ENCODE measurements at regions not wholly inside any gene's neighbourhood (a gene's known extent, or its start where the extent isn't known, plus 50 kb on each side); places are given as distances from the start of the nearest gene placed in this dataset.

DNA sequence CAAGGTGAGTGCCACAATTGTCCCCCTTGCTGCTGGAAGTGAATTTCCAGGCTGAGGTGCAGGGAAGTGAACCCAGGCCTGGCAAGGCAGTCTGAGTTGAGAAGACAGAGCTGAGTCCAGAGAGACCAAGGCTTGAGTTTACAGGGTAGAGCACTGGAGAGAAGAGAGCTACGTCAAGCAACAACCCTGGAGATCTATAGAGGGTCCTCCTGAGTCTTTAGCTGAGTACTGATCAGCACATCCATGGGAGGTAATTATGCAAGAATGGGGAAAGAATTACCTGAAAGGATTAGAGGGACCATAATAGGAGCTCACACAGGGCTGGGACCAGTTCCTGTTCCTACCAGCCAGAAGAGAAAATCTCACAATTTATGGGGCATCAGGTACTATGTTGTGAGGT is 190.7 kb downstream of the NEDD1 start:
- Histone ChIP-seq H3K4me3 (ENCODE audit: low read length in 2 of 2) (no peak overlapping the region), H3K4me1 (ENCODE audit: insufficient read depth, low read length) (no peaks in the 10 kb centered on the region), H3K27me3 (ENCODE audit: insufficient read depth, low read length) (no peaks in the 10 kb centered on the region), H3K9me3 (ENCODE audit: control insufficient read depth in 1 of 2, low read length in 2 of 2) (no peaks in the 10 kb centered on the region), H3K36me3 (ENCODE audit: insufficient read depth, low read length) (no peaks in the 10 kb centered on the region), H3K27ac (ENCODE audit: low read depth, low read length) (no peak overlapping the region)
- no peak overlapping the region for H3K27ac Mint-ChIP-seq
- no peaks in the 10 kb centered on the region for H3K4me1 Mint-ChIP-seq
- no peak for DNase-seq
- intact Hi-C loops (cut with micrococcal nuclease), result no loop called here
- POLR2A ChIA-PET (ENCODE audit: partially characterized antibody), result no interaction called here
- CTCF ChIA-PET (ENCODE audit: partially characterized antibody), result no interaction called here
- no peak overlapping the region for H3K4me3 Mint-ChIP-seq
- peaks cover 2 to 16% (median 8%) of the 10 kb centered on the region in 8 donors for H3K9me3 Mint-ChIP-seq
- H3K27me3 Mint-ChIP-seq, result peaks cover 2 to 5% of the 10 kb centered on the region in 2 donors
- H3K36me3 Mint-ChIP-seq, result no peaks in the 10 kb centered on the region

GRCh38 chr12:97109441-97109840 is 202.4 kb downstream of the NEDD1 start:
- H3K27me3 ChIP-seq (ENCODE audit: insufficient read depth, low read length), result no peaks in the 10 kb centered on the region
- no peaks in the 10 kb centered on the region for H3K36me3 ChIP-seq (ENCODE audit: insufficient read depth, low read length)
- no peak overlapping the region for H3K4me3 ChIP-seq (ENCODE audit: low read length in 2 of 2)
- H3K4me3 Mint-ChIP-seq, result no peak overlapping the region
- no peaks in the 10 kb centered on the region for H3K9me3 ChIP-seq (ENCODE audit: control insufficient read depth in 1 of 2, low read length in 2 of 2)
- no peaks in the 10 kb centered on the region for H3K4me1 ChIP-seq (ENCODE audit: insufficient read depth, low read length)
- H3K36me3 Mint-ChIP-seq, result no peaks in the 10 kb centered on the region
- POLR2A ChIA-PET (ENCODE audit: partially characterized antibody), result no interaction called here
- no peak for DNase-seq
- no peak overlapping the region for H3K27ac Mint-ChIP-seq
- CTCF ChIA-PET (ENCODE audit: partially characterized antibody), result no interaction called here
- H3K4me1 Mint-ChIP-seq, result no peaks in the 10 kb centered on the region
- no peak overlapping the region for H3K27ac ChIP-seq (ENCODE audit: low read depth, low read length)
- peaks cover 3 to 21% (median 15%) of the 10 kb centered on the region in 8 donors for H3K9me3 Mint-ChIP-seq
- peaks cover 2 to 4% of the 10 kb centered on the region in 2 donors for H3K27me3 Mint-ChIP-seq
- intact Hi-C loops (cut with micrococcal nuclease), result no loop called here

- DNase-seq, result no peak
- H3K4me3 ChIP-seq (ENCODE audit: low read length in 2 of 2), result no peak overlapping the region
- no peak overlapping the region for H3K27ac ChIP-seq (ENCODE audit: low read depth, low read length)
- ChIA-PET CTCF (ENCODE audit: partially characterized antibody) (no interaction called here), POLR2A (ENCODE audit: partially characterized antibody) (no interaction called here)
- no peaks in the 10 kb centered on the region for H3K36me3 Mint-ChIP-seq
- H3K36me3 ChIP-seq (ENCODE audit: insufficient read depth, low read length), result no peaks in the 10 kb centered on the region
- no peaks in the 10 kb centered on the region for H3K4me1 ChIP-seq (ENCODE audit: insufficient read depth, low read length)
- H3K4me1 Mint-ChIP-seq, result no peaks in the 10 kb centered on the region
- peaks cover 3 to 10% (median 7%) of the 10 kb centered on the region in 8 donors for H3K9me3 Mint-ChIP-seq
- H3K27me3 Mint-ChIP-seq, result peaks cover 2 to 5% of the 10 kb centered on the region in 2 donors
- no peak overlapping the region for H3K4me3 Mint-ChIP-seq
- no peak overlapping the region for H3K27ac Mint-ChIP-seq
- H3K27me3 ChIP-seq (ENCODE audit: insufficient read depth, low read length), result no peaks in the 10 kb centered on the region
- intact Hi-C loops (cut with micrococcal nuclease), result no loop called here
- no peaks in the 10 kb centered on the region for H3K9me3 ChIP-seq (ENCODE audit: control insufficient read depth in 1 of 2, low read length in 2 of 2)
These were observed 205.1 kb downstream of the NEDD1 start for GRCh38 chr12:97112136-97112535.

- no peaks in the 10 kb centered on the region for H3K36me3 Mint-ChIP-seq
These were observed 211.8 kb downstream of the NEDD1 start for GRCh38 chr12:97118796-97119375.

GRCh38 chr12:97127061-97127460 is 220.0 kb downstream of the NEDD1 start:
- CTCF ChIA-PET (ENCODE audit: partially characterized antibody), result no interaction called here
- H3K4me3 Mint-ChIP-seq, result no peak overlapping the region
- POLR2A ChIA-PET (ENCODE audit: partially characterized antibody), result no interaction called here
- intact Hi-C loops (cut with micrococcal nuclease), result no loop called here
- H3K9me3 ChIP-seq (ENCODE audit: control insufficient read depth in 1 of 2, low read length in 2 of 2), result no peaks in the 10 kb centered on the region
- DNase-seq, result no peak
- H3K9me3 Mint-ChIP-seq, result peaks cover 0 to 3% (median under 1%) of the 10 kb centered on the region in 8 donors
- no peaks in the 10 kb centered on the region for H3K36me3 Mint-ChIP-seq
- H3K4me1 Mint-ChIP-seq, result no peaks in the 10 kb centered on the region
- peaks cover 4 to 9% of the 10 kb centered on the region in 2 donors for H3K27me3 Mint-ChIP-seq
- H3K36me3 ChIP-seq (ENCODE audit: insufficient read depth, low read length), result no peaks in the 10 kb centered on the region
- no peak overlapping the region for H3K27ac ChIP-seq (ENCODE audit: low read depth, low read length)
- H3K4me3 ChIP-seq (ENCODE audit: low read length in 2 of 2), result no peak overlapping the region
- no peaks in the 10 kb centered on the region for H3K4me1 ChIP-seq (ENCODE audit: insufficient read depth, low read length)
- no peaks in the 10 kb centered on the region for H3K27me3 ChIP-seq (ENCODE audit: insufficient read depth, low read length)
- no peak overlapping the region for H3K27ac Mint-ChIP-seq

More at GRCh38 chr12:97118796-97119375, 211.8 kb downstream of the NEDD1 start:
- Mint-ChIP-seq H3K9me3 (peaks cover 0 to 5% (median 0%) of the 10 kb centered on the region in 8 donors), H3K4me3 (no peak overlapping the region), H3K27ac (no peak overlapping the region), H3K4me1 (no peaks in the 10 kb centered on the region), H3K27me3 (peaks cover 3% of the 10 kb centered on the region in 2 donors)
- no peak overlapping the region for H3K4me3 ChIP-seq (ENCODE audit: low read length in 2 of 2)
- intact Hi-C loops (cut with micrococcal nuclease), result no loop called here
- no peaks in the 10 kb centered on the region for H3K27me3 ChIP-seq (ENCODE audit: insufficient read depth, low read length)
- ChIA-PET POLR2A (ENCODE audit: partially characterized antibody) (no interaction called here), CTCF (ENCODE audit: partially characterized antibody) (no interaction called here)
- no peak overlapping the region for H3K27ac ChIP-seq (ENCODE audit: low read depth, low read length)
- no peaks in the 10 kb centered on the region for H3K4me1 ChIP-seq (ENCODE audit: insufficient read depth, low read length)
- no peaks in the 10 kb centered on the region for H3K9me3 ChIP-seq (ENCODE audit: control insufficient read depth in 1 of 2, low read length in 2 of 2)
- H3K36me3 ChIP-seq (ENCODE audit: insufficient read depth, low read length), result no peaks in the 10 kb centered on the region
- no peak for DNase-seq

DNA sequence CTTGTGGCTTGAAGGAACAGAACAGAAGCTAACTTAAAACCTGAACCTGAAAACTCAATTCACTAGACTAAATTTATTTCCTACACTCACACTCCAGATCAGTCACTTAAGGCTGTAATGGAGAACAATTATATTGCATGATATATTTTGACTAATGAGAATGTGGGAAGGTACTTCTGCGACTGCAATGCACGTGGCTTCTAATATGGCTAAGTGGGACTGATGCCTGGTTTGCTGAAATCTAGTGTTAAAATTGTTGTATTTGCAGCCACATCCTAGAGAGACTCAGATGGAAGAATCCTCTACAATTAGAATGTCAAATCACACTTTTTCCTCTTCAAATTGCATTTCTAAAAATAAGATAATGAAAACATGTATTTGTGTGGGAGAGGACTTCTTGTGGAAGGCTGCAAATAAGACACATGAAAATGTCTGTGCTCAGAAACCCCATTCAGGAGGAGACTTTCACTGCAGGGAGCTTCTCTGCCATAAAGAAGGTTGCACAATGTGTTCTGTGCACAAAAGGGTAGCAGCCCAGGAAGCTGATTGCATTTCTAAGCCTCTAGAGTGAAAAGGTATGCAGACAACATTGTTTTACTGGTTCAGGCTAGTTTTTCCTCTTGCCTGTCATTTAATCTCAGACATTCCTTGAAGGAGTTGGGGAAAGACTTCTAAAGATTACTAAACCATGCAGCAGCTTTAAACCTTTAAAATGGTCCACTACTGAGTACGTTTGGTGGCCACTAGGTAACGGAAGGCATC is 224.3 kb downstream of the NEDD1 start:
- intact Hi-C loops (cut with micrococcal nuclease), result no loop called here
- no peak overlapping the region for H3K27ac ChIP-seq (ENCODE audit: low read depth, low read length)
- no peaks in the 10 kb centered on the region for H3K9me3 ChIP-seq (ENCODE audit: control insufficient read depth in 1 of 2, low read length in 2 of 2)
- no peaks in the 10 kb centered on the region for H3K4me1 ChIP-seq (ENCODE audit: insufficient read depth, low read length)
- no peaks in the 10 kb centered on the region for H3K36me3 ChIP-seq (ENCODE audit: insufficient read depth, low read length)
- ChIA-PET CTCF (ENCODE audit: partially characterized antibody) (no interaction called here), POLR2A (ENCODE audit: partially characterized antibody) (no interaction called here)
- H3K4me1 Mint-ChIP-seq, result no peaks in the 10 kb centered on the region
- peaks cover 0 to 3% (median 0%) of the 10 kb centered on the region in 8 donors for H3K9me3 Mint-ChIP-seq
- H3K27ac Mint-ChIP-seq, result no peak overlapping the region
- H3K27me3 ChIP-seq (ENCODE audit: insufficient read depth, low read length), result no peaks in the 10 kb centered on the region
- DNase-seq, result no peak
- no peak overlapping the region for H3K4me3 Mint-ChIP-seq
- H3K27me3 Mint-ChIP-seq, result peaks cover 2 to 6% of the 10 kb centered on the region in 2 donors
- no peaks in the 10 kb centered on the region for H3K36me3 Mint-ChIP-seq
- no peak overlapping the region for H3K4me3 ChIP-seq (ENCODE audit: low read length in 2 of 2)

DNA sequence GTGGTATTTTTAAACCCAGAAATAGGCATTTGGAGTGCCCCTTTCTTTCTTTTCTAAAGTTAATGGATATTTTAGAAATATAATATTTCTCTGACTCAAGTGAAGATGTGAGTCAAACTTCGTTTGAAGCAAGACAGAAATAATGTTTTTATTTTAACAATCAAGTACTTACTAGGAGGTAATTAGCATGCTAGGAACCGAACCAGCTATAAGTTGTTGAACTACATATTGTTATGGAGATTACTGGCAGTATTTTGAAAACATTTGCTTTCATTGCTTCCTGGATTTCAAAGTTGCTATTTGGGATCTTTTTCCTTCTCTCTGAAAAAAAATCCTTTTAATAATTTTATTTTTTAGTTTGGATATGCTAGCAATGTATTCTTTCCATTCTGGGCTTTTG is 225.2 kb downstream of the NEDD1 start:
- Histone ChIP-seq H3K27me3 (ENCODE audit: insufficient read depth, low read length) (no peaks in the 10 kb centered on the region), H3K4me1 (ENCODE audit: insufficient read depth, low read length) (no peaks in the 10 kb centered on the region), H3K9me3 (ENCODE audit: control insufficient read depth in 1 of 2, low read length in 2 of 2) (no peaks in the 10 kb centered on the region), H3K4me3 (ENCODE audit: low read length in 2 of 2) (no peak overlapping the region), H3K27ac (ENCODE audit: low read depth, low read length) (no peak overlapping the region), H3K36me3 (ENCODE audit: insufficient read depth, low read length) (no peaks in the 10 kb centered on the region)
- peaks cover 0 to 5% of the 10 kb centered on the region in 2 donors for H3K27me3 Mint-ChIP-seq
- no peaks in the 10 kb centered on the region for H3K4me1 Mint-ChIP-seq
- CTCF ChIA-PET (ENCODE audit: partially characterized antibody), result no interaction called here
- H3K4me3 Mint-ChIP-seq, result no peak overlapping the region
- H3K9me3 Mint-ChIP-seq, result peaks cover 0 to 3% (median 0%) of the 10 kb centered on the region in 8 donors
- POLR2A ChIA-PET (ENCODE audit: partially characterized antibody), result no interaction called here
- intact Hi-C loops (cut with micrococcal nuclease), result no loop called here
- DNase-seq, result no peak
- H3K36me3 Mint-ChIP-seq, result no peaks in the 10 kb centered on the region
- H3K27ac Mint-ChIP-seq, result no peak overlapping the region
